Stimulated activated CD4-positive, alpha-beta T cell treated with anti-CD3 and anti-CD28 coated beads, Interleukin-1b, Interleukin-23, amount 100 ng/mL, for 24 hours (primary cell): ENCODE measurements at regions not wholly inside any gene's neighbourhood (a gene's known extent, or its start where the extent isn't known, plus 50 kb on each side); places are given as distances from the start of the nearest gene placed in this dataset.

ENCODE experiments used
- DNase-seq, 4 experiments: peaks; one replicate each; pipeline ENCODE4 v3.0.0-alpha.2; 2020; ENCODE audit warnings: low read depth in 4 of 4, low spot score in 1 of 4

DNA sequence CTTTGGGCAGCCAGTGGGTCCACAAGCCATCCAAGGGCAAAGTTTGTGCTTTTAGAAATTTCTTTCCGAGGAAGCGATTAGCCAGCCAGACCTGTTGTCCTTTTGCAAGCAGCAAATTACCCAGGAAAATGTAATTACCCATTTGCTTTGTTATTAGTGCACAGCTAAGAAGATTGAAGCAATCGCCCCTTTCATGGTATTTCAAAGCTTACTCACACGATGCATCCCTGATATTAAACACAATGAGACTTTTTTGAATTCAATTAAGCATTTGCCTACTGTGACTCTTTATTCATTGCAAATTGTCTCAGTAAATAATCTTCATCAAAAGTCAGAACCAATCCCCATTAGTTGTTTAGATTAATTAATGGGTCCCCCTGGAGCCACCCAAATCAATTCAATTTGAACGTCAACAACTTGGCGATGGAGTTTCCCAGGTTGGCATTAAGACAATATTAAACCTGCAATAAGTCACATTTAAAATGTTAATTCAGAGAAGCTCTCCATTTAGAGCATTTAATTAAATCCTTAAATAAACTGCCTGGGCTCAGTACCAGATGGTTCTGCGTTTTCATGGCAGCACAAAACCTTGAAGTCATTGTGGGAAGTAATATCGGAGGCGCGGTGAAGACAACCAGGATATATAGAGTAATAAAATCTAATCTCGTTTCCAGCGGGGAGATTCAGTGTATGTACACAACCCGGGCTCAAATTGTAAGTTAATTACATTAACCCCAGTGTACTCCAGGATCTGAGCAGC lies 366.2 kb upstream of the TNRC6C start:
- DNase-seq, result no peak

DNA sequence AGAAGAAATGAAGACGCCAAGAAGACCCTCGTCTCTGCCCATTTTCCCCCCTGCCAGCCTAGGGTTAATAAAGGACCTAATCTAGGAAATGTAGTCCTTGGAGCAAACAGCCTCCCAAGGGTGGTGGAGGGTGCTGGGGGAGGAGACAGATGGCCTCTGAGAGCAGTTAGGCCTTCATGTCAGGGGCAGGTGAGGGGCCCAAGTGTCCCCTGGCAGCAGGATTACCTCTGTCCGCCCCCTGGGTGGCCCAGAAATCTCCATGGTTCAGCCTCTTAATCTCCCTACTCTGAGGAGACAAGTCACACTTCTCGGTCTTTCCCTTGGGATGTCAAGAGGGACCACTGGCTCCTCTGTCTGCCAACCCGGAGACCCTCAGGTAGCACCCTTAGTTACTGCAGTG lies 365.4 kb upstream of the TNRC6C start:
- DNase-seq, result no peak

DNA sequence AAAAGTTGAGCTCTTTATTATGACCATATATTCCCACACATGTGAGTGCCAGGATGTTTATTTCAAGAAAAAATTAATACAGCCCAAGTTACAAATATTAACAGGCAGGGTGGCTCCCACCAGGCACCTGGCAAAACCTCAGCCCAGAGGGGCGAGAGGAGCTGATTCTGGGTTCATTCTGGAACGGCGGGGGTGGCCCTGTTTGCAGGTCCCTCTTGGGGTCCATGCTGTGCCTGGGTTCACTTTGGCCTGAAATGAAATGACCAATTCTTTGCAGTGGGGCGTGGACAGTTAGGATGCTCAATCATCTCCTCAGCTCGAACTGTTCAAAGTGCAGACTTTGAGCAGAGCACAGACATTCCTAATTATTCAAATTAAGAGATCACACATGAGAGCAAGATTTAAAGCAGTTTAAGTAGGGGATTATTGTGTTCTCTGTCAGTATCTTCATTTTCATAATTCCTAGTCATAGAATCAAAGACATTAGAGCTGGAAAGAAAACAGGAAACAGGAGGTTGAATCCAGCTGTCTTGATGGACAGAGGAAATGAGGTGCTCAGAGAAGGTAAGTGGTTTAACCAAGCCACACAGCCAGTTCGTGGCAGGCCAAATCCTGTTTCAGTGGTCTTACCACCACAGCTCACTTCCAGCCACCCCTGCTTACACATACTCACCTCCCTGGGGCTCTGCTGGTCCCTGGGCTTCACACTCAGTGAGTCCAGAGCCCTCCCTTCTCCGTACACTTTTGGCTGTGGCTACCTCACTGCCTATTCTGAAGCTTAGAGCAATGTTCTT lies 363.9 kb upstream of the TNRC6C start:
- DNase-seq, result no peak

DNA sequence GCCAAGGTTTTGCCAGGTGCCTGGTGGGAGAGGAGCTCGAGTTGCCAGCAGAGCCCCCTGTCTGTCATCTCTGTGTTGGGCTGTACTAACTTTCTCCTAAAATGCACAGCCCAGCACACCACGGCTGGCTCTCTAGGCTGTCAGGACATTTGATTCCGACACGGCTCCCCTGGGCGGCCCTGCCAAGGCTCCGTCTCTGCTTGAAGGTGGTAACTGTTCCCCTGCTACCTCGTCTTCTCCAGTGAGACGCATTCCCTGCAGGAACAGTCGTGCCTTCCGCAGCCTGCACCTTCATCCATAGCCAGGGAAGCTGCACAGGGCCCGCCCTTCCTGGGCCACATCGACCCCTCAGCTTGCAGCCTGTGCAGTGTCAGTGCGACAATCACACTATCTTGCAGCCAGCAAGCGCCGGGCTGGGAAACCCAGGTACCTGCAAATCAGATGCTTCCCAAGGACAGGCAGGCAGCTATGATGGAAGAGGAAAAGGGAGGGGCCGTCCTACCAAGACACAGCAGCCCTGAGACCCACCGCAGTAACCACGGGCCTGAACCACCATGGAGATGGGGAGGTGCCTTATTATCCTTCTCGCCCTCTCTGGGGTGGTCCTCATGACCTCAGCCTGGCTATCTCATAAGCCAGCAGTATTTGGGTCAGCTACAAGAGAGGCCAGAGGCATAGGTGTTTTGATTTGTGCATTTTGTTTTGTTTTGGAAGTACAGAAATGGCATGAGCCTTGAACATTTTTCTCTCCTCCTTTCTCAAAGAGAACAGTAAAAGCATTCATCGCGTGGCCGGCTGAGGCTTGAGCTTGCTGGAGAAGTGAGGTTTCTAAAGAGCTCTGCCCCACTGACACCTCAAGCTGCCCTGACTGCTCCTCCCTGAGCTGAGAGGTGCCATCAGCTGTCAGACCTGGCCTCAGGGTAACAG lies 361.7 kb upstream of the TNRC6C start:
- DNase-seq, result no peak

DNA sequence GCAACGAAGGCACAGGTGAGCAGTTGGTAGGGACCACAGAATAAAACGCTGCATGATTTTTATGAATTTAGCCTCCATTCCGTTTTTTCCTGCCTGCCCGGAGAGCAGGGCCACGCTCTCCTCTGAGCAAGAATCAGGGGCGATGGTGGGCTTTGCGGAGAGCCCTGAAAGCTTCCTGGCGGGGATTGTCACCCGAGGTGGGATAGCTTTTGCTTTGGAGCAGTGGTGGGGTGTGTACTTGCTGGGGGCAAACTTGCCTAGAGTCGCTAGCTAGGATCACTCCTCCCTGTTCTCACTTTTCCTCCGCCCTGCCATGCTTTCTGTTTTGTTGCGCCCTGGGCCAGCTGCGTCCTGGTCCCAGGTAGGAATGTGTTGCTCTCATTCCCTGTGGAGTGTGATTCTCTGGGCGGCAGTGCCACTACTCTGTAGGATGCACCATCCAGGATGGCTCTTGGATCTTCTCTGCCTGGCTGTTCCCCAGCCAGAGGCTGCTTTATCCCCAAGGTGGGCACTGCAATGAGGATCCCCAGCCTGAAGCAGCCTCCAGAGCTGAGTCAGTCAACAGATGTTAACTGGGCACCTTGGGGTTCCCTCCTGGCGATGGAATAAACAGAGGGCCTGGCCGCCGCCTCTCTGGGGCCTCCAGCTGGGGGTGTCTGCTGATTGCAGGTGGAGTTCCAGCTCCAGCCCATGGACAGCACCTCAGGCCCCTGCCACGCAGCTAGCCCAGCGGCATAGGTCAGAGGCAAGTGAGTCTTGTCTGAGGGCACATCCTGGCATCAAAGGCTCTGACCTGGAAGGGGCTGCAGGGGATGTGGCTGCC lies 360.9 kb upstream of the TNRC6C start:
- DNase-seq, result no peak

DNA sequence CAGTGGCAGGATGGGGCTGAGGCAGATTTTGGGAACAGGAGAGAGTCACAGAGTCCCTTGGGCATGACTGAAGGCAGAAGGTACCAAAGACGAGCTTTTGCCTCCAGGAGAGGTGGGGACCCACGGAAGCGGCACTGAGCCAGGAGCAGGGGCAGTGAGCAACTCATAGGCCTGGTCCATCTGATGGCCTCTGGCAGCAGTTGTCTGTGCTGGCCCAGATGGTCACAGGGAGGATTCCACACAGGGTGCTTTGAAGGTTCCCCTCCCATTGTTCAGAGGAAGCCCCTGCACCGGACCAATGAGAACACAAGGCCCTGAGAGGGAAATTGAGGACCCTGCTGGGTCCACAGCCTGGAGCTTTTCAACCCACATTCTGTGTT lies 360.3 kb upstream of the TNRC6C start:
- no peak for DNase-seq

DNA sequence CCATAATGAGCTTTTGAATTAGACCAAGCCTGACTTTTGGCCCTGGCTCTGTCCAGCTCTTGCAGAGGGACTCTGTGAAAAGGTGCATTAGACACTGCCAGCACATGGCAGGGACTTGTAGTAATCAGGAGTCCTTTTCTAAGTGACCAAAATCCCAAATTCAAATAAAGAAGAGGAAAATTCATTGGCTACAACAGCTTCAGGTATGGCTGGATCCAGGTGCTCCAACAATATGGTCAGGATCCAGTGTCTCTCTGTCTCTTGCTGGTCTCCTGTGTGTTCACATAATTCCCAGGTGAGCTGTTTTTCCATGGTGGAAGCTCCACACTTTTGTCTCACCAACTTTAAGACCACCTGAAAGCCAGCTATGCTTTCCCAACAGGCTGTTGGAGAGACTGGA lies 358.8 kb upstream of the TNRC6C start:
- no peak for DNase-seq

DNA sequence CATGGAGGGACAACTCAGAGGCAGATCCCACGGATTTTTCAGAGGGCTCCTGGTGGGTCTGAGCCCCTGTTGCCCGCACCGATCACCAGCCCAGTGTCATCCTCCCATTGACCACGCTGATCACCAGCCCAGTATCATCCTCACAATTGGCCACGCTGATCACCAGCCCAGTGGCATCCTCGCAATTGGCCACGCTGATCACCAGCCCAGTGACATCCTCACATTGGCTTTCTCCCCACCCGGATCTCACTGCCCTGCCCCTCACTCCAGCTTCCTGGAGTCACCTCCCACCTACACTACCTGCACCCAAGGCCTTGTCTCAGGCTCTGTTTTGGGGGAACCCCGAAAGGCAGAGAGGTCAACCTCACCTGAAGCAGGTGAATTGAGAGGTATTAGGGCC lies 358.2 kb upstream of the TNRC6C start:
- no peak for DNase-seq

DNA sequence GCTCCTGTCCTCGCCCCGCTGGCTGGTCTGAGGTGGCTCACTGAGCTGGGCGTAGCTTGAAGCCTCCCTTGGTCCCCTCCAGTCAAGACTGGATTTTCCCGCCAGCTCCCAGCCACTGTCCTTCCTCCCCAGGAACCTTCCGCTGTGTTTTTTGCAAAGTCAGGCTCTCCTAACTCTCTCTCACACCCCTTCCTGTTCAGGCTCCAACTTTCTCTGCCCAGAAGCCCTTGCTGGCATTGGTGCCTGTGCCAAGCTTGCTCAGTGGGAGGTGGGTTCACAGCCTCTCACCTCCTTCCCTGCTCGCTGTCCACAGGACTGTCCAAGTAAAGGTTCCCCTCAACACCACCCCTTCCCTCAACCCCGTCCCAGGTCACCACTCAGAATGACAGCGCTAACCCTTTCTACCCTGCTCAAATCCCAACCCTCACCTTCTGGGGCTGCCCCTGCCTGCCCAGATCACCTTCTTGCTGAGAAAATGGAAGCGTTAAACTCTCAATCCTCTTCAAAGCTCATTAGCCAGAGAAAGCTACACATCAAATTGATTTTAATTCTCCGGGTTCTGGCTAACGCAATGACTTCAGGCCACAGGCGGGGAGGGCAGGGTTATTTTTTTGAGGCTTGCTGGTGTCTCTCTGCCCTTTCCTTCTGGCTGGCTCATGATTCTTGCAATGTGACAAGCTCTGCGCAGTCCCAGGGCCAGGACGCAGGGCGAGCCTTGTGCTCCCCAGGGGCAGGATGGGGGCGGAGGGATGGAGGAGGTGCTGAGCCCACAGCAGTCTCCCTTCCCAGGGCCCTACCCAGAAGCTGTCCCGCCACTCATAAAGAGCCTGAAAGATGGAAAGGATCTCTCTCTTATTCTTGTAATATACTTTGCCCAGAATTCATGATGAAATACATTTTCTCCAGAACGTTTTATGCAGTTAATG lies 357.2 kb upstream of the TNRC6C start:
- no peak for DNase-seq

DNA sequence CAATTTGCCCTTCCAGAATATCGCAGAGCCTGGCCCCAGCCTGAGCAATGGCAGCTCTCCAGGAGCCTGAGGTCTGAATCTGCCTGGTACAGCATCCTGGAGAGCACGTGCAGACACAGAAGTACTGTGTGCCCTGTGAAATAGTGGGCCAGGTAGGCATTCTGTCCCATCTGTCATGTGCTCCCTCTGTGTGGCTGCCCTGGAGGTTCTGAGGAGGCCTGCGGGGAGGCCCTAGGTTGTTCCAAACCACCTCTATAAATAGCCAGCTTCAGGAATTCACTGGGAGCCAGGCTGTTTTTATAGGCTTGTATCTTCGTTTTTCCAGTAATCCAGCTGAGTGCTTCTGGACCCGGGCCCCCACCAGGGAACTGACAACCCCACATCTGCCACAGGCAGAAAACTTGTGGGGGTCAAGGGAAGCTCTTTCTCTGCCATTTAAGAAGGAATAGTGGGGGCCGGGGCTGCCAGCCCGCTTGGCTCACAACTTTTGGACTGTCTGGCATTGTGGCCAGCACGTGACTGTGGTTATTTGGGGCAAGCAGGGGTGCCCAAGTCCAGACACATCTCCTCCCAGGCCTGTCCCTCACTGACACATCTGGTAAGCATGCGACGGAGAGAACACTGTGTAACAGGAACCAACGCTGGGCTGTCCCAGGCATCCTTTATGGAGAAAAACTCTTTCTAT lies 356.3 kb upstream of the TNRC6C start:
- DNase-seq, result no peak

DNA sequence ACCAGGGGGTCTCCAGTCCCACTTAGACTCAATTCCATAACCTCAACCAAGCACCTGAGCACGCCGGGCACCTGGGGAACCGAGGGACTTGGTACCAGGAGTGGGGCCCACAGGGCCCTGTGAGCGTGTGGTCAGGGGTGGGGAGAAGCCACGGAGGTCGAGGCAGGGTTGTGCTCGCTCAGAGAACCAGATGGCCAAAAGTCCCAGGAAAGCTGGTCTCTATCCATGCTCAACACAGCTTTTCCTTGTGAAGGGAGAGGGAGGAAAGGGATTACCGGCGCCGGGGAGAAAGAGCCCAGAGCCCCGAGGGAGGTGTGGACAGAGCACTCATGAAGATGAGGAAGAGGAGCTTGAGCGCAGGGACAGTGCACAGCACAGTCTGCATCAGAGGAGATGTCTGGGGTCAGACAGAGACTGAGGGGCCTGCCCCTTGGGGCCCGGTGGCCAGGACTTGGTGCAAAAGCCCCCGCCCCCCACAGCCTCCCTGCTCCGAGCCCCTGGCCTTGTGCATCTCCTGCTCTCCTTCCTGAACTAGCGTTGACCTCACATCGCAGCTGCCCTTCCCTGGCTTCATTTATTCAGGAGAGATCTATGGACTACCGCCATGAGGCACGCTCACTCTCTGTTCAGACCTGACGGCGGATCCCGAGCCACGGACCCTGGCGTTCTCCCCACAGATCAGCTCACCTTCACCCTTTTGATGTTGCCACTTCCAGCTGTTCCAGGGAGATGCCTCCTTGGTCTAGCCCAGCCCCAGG lies 355.4 kb upstream of the TNRC6C start:
- DNase-seq, result no peak

DNA sequence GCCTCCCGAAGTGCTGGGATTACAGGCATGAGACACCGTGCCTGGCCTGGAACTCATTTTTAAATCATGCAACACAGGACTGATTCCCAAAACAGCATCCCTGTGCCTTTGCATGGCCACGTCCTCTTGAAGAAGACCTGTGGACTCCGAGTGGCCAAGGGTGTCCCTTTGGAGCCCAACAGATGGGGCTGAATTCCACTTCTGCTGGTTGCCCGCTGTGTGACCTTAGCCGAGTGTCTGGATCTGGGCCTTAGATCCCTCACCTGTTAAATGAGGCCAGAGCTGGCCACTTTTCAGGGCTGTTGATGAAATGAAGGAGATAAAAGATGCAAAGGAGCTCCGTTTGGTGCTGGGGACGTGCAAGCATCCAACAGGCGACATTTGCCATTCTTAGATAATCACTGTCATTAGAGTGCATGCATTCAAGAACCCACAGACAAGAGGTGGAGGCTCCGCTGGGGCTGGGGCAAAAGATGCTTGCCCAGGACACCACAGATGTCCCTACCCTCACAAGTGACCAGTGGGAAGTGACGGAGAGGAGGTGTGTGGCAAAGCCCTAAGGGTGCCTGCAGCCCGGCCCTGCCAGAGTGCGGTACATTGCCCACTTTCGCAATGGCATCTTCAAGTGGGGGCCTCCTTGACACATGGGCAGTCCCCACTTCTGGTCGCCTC lies 354.1 kb upstream of the TNRC6C start:
- no peak for DNase-seq

DNA sequence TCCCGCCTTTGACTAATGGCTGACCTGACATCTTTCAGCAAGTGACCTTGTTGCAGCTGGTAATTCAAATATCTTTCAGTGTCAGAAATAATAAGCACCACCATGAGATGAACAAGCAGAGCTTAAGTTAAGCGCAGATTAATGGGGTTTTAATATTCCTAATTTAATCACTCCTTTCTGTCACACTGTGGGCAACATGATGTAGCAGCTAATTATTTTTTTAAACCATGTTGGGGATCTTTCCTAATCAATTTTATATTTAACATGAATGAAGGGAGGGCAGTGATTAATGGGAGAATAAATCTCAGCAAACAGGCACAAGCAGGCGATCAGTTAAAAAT lies 353.6 kb upstream of the TNRC6C start:
- DNase-seq, result no peak

DNA sequence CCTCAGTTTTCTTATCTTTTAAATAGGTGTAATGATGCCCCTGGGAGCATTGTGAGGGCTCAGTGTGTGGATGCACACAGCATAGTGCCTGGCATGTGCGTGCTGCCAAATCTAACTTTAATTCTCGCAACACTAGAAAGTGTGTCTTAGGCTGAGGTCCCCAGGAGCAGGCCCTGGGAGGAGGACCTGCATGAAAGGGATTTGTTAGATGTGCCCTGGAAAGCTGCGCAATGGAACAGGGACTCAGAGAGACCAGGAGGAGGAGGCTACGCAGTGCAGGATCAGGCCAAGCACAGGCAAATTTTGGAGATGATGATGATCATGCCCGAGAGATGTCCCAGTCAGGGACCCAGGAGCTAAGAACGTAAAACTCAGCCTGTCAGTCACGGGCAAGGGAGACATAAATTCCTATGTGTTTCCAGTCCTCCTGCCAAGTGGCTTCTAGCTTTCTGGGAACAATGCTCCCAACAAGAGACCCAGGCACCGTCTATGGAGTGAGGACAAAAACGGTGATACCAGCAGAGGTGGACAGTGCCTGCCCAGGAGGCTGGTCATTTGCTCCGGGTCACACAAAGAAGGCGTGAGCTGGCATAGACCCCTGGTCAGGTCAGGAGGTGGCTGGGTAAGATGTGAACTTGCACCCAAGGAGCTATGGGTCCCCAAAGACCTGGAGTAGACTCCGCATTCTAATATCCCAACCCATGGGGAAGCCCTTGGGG lies 352.2 kb upstream of the TNRC6C start:
- no peak for DNase-seq

DNA sequence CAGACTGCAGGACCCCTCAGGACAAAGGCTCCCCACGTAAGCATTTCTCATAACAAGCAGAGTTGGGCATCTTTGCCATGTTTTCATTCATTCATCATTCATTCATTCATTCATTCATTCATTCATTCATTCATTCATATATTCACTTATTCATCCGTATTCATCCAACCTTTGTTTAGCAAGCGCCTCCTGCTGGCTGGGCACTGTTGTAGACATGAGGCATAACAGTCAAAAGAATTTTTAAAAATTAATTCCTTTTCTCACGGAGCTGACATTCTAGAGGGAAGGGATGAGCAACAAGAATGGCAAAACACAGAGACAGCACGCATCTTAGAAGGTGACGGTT lies 351.7 kb upstream of the TNRC6C start:
- DNase-seq, result no peak

DNA sequence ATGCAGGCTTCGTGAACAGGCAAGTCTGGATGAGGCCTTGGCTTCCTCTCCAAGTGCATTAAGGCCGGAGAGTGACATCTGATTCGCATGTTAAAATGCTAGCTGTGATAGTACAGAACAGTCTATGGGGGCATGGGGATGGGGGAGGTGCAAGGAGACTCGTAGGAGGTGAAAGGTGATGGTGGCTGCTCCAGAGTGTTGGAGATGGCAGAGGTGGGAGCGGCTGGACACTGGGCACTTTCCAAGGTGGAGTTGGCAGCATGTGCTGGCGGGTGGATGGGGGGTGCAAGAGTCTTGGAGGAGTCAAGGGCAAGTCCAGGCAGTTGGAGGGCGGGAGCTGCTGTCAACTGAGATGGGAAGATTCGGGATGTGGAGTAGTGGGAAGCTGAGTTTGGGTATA lies 350.9 kb upstream of the TNRC6C start:
- DNase-seq, result no peak

DNA sequence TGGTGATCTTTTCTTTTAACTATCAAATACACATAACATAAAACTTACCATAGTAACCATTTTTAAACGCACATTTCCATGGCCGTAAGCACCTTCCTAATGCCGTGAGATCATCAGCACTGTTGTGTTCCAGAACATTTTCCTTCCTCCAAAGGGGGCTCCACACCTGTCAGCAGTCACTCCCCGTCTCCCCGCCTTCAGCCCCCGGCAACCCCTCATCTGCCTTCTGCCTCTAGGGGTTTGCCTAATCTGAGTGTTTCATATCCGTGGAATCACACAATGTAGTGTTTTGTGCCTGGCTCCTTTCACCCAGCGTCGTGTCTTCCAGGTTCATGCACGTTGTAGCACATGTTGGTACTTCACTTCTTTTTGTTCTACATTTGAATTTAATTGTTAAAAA lies 350.1 kb upstream of the TNRC6C start:
- DNase-seq, result no peak
